LNCAP (cell line): ENCODE measurements at regions not wholly inside any gene's neighbourhood (a gene's known extent, or its start where the extent isn't known, plus 50 kb on each side); places are given as distances from the start of the nearest gene placed in this dataset.

ENCODE experiments used
- TF ChIP-seq, protein P1 (sequence below): fragments of 450-650 bp; IDR thresholded peaks from 2 replicates; pipeline ENCODE4 v1.5.1; 2017; ENCODE audit warnings: mild to moderate bottlenecking

DNA sequence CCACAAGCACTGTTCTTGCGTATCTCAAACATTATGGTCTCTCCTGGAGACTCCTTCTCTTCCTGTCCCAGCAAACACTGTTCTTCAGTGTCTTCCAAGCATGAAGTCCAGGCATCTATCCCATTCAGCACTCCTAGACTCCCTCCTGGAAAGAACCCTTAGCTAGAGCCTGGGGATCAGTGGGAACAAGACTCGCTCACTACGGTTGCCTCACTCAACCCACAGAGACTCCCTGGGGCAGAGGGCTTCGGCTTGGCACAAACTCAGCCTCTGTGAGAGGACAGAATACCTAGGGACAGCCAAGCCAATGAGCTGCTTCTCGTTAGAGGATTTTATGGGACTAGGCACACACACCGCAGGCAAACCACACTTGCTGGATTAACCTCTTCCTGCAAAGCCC, 86.5 kb upstream of the IPO9 start:
- TF ChIP-seq, protein P1, sequence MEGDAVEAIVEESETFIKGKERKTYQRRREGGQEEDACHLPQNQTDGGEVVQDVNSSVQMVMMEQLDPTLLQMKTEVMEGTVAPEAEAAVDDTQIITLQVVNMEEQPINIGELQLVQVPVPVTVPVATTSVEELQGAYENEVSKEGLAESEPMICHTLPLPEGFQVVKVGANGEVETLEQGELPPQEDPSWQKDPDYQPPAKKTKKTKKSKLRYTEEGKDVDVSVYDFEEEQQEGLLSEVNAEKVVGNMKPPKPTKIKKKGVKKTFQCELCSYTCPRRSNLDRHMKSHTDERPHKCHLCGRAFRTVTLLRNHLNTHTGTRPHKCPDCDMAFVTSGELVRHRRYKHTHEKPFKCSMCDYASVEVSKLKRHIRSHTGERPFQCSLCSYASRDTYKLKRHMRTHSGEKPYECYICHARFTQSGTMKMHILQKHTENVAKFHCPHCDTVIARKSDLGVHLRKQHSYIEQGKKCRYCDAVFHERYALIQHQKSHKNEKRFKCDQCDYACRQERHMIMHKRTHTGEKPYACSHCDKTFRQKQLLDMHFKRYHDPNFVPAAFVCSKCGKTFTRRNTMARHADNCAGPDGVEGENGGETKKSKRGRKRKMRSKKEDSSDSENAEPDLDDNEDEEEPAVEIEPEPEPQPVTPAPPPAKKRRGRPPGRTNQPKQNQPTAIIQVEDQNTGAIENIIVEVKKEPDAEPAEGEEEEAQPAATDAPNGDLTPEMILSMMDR, result no peak

DNA sequence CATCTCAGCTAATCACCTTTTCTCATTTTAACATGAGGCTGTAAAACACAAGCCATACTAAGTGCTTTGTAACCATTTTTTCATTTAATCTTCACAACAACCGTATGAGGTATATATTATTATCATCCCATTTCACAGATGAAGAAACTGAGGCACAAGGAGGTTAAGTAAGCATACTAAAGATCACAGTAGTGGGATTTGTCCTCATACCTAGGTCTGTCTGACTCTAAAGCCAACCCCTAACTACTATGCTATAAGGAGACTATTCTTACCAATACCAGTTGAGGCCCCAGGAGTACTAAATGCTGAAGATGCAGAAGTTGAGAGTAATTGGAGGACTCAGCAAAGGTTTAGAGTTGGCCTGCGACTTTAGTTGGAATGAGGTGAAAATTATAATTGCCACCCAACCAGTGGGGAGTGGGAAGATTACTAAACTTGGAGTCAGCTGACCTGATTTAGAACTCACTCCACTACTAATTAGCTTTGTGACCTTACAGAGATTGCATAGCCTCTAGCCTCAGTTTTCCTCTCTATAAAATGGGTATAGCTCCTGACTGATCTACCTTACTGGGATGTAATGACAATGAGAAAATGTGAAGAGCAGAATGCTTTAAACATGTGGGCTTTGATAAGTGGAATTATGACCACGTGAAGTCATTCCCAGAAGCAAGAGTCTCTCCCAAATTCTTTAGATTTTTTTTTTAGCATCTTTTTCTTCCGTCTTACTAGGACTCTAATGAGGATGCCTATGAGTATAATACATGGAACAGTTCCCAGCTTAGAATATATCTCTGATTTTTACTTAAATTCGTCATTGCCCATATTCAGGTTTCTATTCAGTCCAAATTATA, 85.8 kb upstream of the IPO9 start:
- TF ChIP-seq, protein P1, result no peak

- TF ChIP-seq, protein P1, result no peak
Observed at GRCh38 chr1:201745023-201745422, 83.9 kb upstream of the IPO9 start.

DNA sequence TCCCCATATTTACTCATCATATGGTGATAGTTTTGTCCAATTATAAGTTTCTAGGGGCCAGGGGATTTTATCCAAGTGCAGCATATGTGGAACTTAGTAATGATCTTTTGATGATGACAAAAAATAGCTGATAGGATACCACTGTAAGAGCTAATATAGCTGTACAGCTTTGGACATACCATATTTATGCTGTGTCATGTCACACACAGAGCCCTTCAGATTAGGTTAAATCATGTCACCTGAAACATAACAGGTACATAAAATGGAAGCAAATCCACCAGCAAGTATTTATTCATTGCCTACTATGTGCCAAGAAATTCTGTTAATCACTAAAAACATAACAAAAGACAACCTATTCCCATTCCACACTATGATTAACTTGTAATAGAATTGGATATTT, 82.8 kb upstream of the IPO9 start:
- TF ChIP-seq, protein P1, result no peak

DNA sequence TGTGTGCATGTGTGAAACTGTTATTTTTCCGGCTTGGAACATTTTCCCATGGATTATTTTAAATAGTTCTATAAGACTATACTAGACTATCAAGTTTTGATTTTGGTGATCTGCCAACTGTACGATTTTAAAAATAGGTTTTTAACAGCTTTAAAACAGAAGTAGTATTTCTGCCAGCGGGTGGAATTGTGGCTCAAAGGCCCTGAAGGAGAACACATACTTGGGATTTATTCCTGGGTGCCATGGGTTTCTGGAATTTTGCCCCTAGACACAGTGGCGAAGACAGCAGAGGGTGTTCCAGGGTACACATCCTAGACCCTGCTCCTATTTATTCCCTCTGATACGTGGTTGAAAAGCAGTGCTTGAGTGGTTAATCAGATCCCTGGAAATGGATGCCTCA, 81.7 kb upstream of the IPO9 start:
- TF ChIP-seq, protein P1, result no peak

- TF ChIP-seq, protein P1, result no peak
Observed at GRCh38 chr1:201748335-201748734, 80.6 kb upstream of the IPO9 start.

- TF ChIP-seq, protein P1, result no peak
Observed at GRCh38 chr1:201749059-201749690, 79.8 kb upstream of the IPO9 start.
